HepG2 (cell line): ENCODE measurements at regions not wholly inside any gene's neighbourhood (a gene's known extent, or its start where the extent isn't known, plus 50 kb on each side); places are given as distances from the start of the nearest gene placed in this dataset.
"Not testable (repeated sequence)": the region's sequence is repeated elsewhere in the genome, so short reads cannot be mapped to it uniquely, and the experiment has no call there.

ENCODE experiments used
- ATAC-seq: fragments of 200-7000 bp; cut with Tn5 transposase; 3 replicates; pipeline ENCODE4 v1.9.1; 2020; ENCODE audit warnings: mild to moderate bottlenecking, moderate library complexity
- BruUV-seq: library from RNA; stranded (reverse); fragments of 400-500 nt; replicated peaks from 2 replicates; lab custom pipeline; 2021; lab: Mats Ljungman, UMichigan
- CTCF ChIA-PET: fragments of 300-600 bp; formaldehyde crosslinking; extraction: SDS; loops from one replicate; lab custom pipeline; 2021; ENCODE audit warnings: low total read pairs, inconsistent platforms, low intra/inter-chr PET ratio; lab: Yijun Ruan, JAX
- POLR2A ChIA-PET: fragments of 350-600 bp; sonication (Branson Sonifier 250); formaldehyde crosslinking; loops from one replicate; lab custom pipeline; 2020; ENCODE audit warnings: antibody characterized with exemption, inconsistent platforms; lab: Yijun Ruan, JAX
- DNase-seq: peaks from one replicate; pipeline ENCODE4 v3.0.0-alpha.2; 2015; ENCODE audit warnings: low spot score
- FAIRE-seq: peaks from 3 replicates; lab custom pipeline; 2011; peaks lifted over from hg19 to GRCh38; lab: Jason Lieb, UNC
- H2AFZ ChIP-seq: one replicate; pipeline ENCODE4 v1.6.1; 2011; ENCODE audit warnings: low read length, inconsistent platforms
- H3K27ac ChIP-seq: fragments of 300-600 bp; 3 replicates; pipeline ENCODE4 v1.8.0; 2011; ENCODE audit warnings: mixed run types, mild to moderate bottlenecking, mixed read lengths, low read length, inconsistent platforms; ENCODE audit not compliant: insufficient read depth; ENCODE audit errors: extremely low read length
- H3K27me3 ChIP-seq, 2 experiments: fragments of 200-600 bp in 1 of 2; 2 replicates in 1 of 2; 3 replicates in 1 of 2; pipeline versions ENCODE4 v1.6.0 to v1.8.0; 2011; ENCODE audit warnings: low read length in 2 of 2, mild to moderate bottlenecking in 2 of 2, moderate library complexity in 2 of 2, inconsistent platforms in 1 of 2; ENCODE audit not compliant: insufficient read depth in 2 of 2, control insufficient read depth in 1 of 2
- H3K36me3 ChIP-seq, 2 experiments: fragments of 200-600 bp in 1 of 2; replicated peaks in 1 of 2; 2 replicates in 1 of 2; 3 replicates in 1 of 2; pipeline versions ENCODE4 v1.5.1 to v1.8.0; 2011; ENCODE audit warnings: low read length in 2 of 2, inconsistent platforms in 1 of 2; ENCODE audit not compliant: insufficient read depth in 2 of 2, control insufficient read depth in 1 of 2
- H3K4me1 ChIP-seq: 2 replicates; pipeline ENCODE4 v1.5.1; 2012; ENCODE audit warnings: low read length, inconsistent platforms; ENCODE audit not compliant: insufficient read depth
- H3K4me2 ChIP-seq: 2 replicates; pipeline ENCODE4 v1.6.0; 2011; ENCODE audit warnings: low read depth, low read length, inconsistent platforms
- H3K4me3 ChIP-seq, 3 experiments: fragments of 200-600 bp in 1 of 3; sonication (generic), shearing (Covaris generic) in 1 of 3; replicated peaks in 1 of 3; 2 replicates each; pipeline ENCODE4 v1.5.1; 2011 to 2016; ENCODE audit warnings: low read length in 3 of 3, inconsistent platforms in 2 of 3, low read depth in 2 of 3, mild to moderate bottlenecking in 2 of 3, control low read depth in 1 of 3, mixed read lengths in 1 of 3; ENCODE audit not compliant: insufficient read depth in 1 of 3
- H3K79me2 ChIP-seq: one replicate; pipeline ENCODE4 v1.6.1; 2011; ENCODE audit warnings: low read length, inconsistent platforms; ENCODE audit not compliant: insufficient read depth
- H3K9ac ChIP-seq: 2 replicates; pipeline ENCODE4 v1.6.0; 2011; ENCODE audit warnings: mild to moderate bottlenecking, low read depth, low read length, inconsistent platforms; ENCODE audit not compliant: insufficient read depth
- H3K9me3 ChIP-seq: 2 replicates; pipeline ENCODE4 v1.5.1; 2012; ENCODE audit warnings: mild to moderate bottlenecking, low read length
- H4K20me1 ChIP-seq: 2 replicates; pipeline ENCODE4 v1.6.0; 2011; ENCODE audit warnings: inconsistent platforms, mild to moderate bottlenecking, low read length, moderate library complexity; ENCODE audit not compliant: insufficient read depth
- ATF7 ChIP-seq, 2 experiments: fragments of 450-650 bp in 1 of 2; sonication (generic) in 1 of 2; formaldehyde crosslinking in 1 of 2; IDR thresholded peaks; 2 replicates each; pipeline versions ENCODE4 v1.4.0 to v1.6.1; 2016 to 2020; ENCODE audit warnings: antibody characterized with exemption in 1 of 2, mild to moderate bottlenecking in 1 of 2, missing genetic modification reagents in 1 of 2
- CEBPB ChIP-seq: IDR thresholded peaks from 2 replicates; pipeline ENCODE4 v1.6.1; 2011; ENCODE audit warnings: low read depth, low read length, improper control_type of control experiment, borderline replicate concordance
- CENPBD1 ChIP-seq: sonication (generic); formaldehyde crosslinking; IDR thresholded peaks from 2 replicates; pipeline ENCODE4 v1.8.0; 2022; ENCODE audit warnings: missing genetic modification reagents, low read depth, mild to moderate bottlenecking, borderline replicate concordance
- CREB1 ChIP-seq, 2 experiments: fragments of 450-650 bp in 1 of 2; IDR thresholded peaks; 2 replicates each; pipeline ENCODE4 v1.6.1; 2016 to 2017; ENCODE audit warnings: control low read depth in 1 of 2, mild to moderate bottlenecking in 1 of 2, missing compliant biosample characterization in 1 of 2, missing genetic modification characterization in 1 of 2
- ZFYVE20 ChIP-seq: sonication (generic); formaldehyde crosslinking; IDR thresholded peaks from 2 replicates; pipeline ENCODE4 v1.8.0; 2023; ENCODE audit warnings: low read depth, mild to moderate bottlenecking, moderate library complexity, missing genetic modification reagents, borderline replicate concordance
- WGBS: methylation state at CpG from one replicate; pipeline ENCODE4 v1.1.6; 2017; ENCODE audit warnings: low lambda C conversion rate; 5-methylcytosine and 5-hydroxymethylcytosine counted together
- in situ Hi-C: cut with HindIII; loops from 2 replicates; pipeline ENCODE4 v1.10.0; 2017; ENCODE audit warnings: low pct_unique_long_range_greater_than_20kb; ENCODE audit not compliant: extremely low pct_ligation_motif_present
- intact Hi-C: fragments of 100-400 bp; cut with micrococcal nuclease; formaldehyde crosslinking; loops from one replicate; pipeline ENCODE4 v1.10.0; 2022; ENCODE audit not compliant: unreplicated experiment
- TF ChIP-seq, protein P1 (sequence below), 2 experiments: sonication (generic) in 1 of 2; formaldehyde crosslinking in 1 of 2; IDR thresholded peaks; 2 replicates each; pipeline versions ENCODE4 v1.4.0 to v1.6.1; 2016 to 2020; ENCODE audit warnings: borderline replicate concordance in 1 of 2, low read depth in 1 of 2, mild to moderate bottlenecking in 1 of 2, missing genetic modification reagents in 1 of 2

DNA sequence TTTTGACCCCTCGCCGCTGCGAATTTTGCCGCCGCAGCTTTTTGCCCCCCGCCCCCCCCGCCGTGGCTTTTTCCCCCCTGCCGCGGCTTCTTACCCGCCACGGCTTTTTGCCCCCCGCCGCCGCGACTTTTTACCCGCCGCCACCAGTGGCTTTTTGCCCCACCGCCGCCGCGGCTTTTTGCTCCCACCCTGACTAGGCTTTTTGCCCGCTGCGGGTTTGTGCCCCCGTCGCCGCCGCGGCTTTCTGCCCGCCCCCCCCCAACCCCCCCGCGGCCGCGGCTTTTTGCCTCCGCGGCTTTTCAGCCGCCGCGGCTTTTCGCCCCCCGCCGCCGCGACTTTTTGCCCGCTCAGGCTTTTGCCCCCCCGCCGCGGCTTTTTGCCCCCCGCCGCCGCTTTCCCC lies 598.1 kb downstream of the GOLGA6L6 start (continued):
- TF ChIP-seq ZFYVE20 (CRISPR knock-in tag) (no peak), CENPBD1 (no peak)
- TF ChIP-seq, protein P1, sequence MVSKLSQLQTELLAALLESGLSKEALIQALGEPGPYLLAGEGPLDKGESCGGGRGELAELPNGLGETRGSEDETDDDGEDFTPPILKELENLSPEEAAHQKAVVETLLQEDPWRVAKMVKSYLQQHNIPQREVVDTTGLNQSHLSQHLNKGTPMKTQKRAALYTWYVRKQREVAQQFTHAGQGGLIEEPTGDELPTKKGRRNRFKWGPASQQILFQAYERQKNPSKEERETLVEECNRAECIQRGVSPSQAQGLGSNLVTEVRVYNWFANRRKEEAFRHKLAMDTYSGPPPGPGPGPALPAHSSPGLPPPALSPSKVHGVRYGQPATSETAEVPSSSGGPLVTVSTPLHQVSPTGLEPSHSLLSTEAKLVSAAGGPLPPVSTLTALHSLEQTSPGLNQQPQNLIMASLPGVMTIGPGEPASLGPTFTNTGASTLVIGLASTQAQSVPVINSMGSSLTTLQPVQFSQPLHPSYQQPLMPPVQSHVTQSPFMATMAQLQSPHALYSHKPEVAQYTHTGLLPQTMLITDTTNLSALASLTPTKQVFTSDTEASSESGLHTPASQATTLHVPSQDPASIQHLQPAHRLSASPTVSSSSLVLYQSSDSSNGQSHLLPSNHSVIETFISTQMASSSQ (IDR thresholded peaks at IDR 0.05; ENCODE audit: low read depth), result no peak
- TF ChIP-seq, protein P1 (CRISPR knock-in tag; IDR thresholded peaks at IDR 0.05; ENCODE audit: borderline replicate concordance), result no peak

GRCh38 chr15:19903281-19903680 lies 638.3 kb downstream of the GOLGA6L6 start:
- POLR2A ChIA-PET, result not testable (repeated sequence)
- whole genome bisulfite sequencing, result 4% methylated on average over 1 of the region's 1 CpG

More at GRCh38 chr15:19903281-19903680, 638.3 kb downstream of the GOLGA6L6 start:
- CTCF ChIA-PET; in situ Hi-C loops; FAIRE-seq; intact Hi-C loops; ATAC-seq; H3K4me2 ChIP-seq; H4K20me1 ChIP-seq; DNase-seq; BruUV-seq; H3K79me2 ChIP-seq; H3K27ac ChIP-seq; H3K9ac ChIP-seq; H3K36me3 ChIP-seq; H2AFZ ChIP-seq; H3K4me1 ChIP-seq; H3K4me3 ChIP-seq; H3K27me3 ChIP-seq; TF ChIP-seq ATF7, CREB1 (CRISPR knock-in tag; IDR thresholded peaks at IDR 0.05): not testable (repeated sequence)
- peaks cover 22% of the 10 kb centered on the region for H3K9me3 ChIP-seq
- TF ChIP-seq ATF7 (IDR thresholded peaks at IDR 0.05), result peak; percentile 92
- TF ChIP-seq CEBPB, result peak; percentile 25; the same call in 1 of the 2 replicates
- peak; percentile 42; the same call in 1 of the 2 replicates for TF ChIP-seq CREB1 (IDR thresholded peaks at IDR 0.05)
